Right forelimb (tissue), 1 donor: ENCODE measurements at regions not wholly inside any gene's neighbourhood (a gene's known extent, or its start where the extent isn't known, plus 50 kb on each side); places are given as distances from the start of the nearest gene placed in this dataset.
"Not testable (repeated sequence)": the region's sequence is repeated elsewhere in the genome, so short reads cannot be mapped to it uniquely, and the experiment has no call there.

Experiments used
- DNase-seq: peaks from one replicate; pipeline ENCODE4 v3.0.0-alpha.2; 2018

DNA sequence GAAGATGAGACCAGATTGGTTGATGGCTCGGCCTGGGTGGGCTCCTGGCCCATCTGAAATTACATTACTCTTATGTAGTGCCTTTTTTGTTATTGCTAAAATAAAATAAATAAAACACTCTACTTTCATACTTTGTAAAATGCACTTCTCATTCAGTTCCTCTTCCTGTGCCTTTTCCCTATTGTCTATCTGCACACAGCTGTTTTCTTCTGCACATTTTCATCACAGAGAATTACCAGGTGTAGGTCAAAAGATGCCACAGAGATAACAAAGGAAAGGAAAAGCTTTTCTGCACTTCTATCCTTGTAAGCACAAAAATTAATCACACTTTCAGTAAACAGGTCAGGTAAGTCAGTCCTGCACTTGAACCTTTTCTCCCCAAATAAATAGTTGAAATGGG is 265.1 kb downstream of the BTG1 start:
- no peak for DNase-seq

DNA sequence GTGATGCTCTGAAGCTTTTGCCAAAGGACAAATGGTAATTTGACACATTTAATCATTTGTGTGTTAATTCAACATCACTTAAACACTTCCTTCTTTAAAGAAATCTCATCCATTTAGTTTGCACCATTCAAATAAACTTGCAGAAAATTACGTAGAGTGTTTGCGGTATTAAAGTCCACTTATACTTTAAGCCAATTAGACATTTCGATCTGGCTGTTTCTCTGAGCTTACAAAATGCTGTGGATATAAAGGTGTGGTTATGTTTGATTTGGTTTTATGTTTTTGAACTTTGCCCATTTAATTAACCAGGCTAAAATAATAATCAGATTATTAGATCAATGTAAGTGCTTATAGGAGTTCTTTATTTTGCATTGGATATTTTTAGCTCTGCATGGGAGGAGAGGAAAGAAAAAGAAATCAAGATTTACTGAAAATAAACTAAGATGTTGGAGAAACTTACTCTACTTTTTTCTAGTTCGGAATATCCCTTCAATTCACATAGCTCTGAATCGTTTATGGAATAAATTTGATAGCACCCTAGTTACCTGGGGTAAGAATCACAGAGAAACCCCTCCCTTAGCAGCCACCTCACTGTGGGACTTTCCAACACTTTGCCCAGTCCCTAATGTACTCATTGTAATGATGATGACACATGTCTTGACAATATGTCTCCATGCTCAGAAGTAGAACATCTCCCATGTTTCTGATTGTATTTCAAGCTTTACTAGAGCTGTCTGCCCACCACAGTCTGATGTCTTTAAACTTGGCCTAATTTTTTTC is 268.0 kb downstream of the BTG1 start:
- no peak for DNase-seq

DNA sequence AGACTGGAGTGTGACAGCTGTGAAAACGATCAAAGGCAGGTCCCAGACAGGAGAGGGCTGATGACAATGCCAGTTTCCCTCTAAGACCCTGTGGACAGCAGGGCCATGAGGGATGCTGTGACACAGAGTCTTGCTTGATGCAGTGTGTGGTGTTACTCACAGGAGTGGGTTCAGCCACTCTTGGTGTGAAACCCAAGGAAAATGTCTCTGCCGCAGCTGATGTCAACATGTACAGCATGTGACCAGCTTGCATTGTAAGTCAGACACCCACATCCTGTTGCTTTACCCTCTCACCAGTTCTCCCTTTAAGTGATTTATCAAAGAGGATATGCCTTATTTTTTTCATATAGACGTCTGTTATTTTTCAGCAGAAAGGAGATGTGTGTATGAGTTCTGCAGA is 268.6 kb downstream of the BTG1 start:
- DNase-seq, result no peak

DNA sequence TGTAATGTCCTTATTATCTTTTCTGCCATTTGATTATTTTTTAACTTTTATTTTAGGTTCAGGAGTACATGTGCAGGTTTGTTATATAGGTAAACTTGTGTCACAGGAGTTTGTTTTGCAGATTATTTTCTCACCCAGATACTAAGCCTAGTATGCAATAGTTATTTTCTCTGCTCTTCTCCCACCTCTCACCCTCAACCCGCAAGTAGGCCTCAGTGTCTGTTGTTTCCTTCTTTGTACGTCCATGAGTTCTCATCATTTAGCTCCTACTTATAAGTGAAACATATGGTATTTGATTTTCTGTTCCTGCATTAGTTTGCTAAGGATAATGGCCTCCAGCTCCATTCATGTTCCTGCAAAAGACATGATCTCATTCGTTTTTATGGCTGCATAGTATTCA is 270.0 kb downstream of the BTG1 start:
- DNase-seq, result not testable (repeated sequence)

DNA sequence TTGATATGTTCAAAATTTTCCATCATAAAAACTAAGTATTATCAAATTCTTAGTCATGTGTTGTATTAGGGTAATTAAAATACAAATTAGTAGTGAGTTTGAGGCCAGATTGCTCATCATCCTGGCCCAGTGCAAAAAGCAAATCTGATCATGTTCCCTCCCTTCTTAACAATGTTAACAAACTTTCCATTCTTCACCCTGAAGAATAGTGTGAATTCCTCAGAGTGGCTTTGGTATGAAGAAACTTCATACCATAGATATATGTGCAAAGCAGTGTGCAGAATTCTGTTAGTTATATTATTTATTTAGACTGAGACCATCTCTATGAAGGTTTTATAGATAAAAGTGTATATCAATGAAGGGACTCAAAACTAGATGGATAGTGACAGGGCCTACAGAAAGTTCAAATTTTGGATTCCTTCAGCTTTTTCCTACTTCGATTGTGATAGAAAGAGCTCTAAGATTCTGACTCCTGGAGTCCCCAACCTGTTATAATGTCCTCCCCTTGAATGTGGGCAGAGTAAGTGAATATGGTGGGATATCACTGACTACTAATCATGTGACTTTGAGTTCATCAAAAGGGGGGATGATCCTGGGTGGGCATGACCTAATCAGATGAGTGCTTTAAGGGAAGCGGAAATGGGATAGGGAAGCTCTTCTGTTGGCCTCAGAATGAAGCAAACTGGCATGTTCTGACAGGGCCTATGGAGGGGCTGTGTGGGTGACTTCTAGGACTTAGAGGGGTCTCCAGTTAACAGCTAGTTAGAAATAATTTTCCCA is 271.4 kb downstream of the BTG1 start:
- no peak for DNase-seq

DNA sequence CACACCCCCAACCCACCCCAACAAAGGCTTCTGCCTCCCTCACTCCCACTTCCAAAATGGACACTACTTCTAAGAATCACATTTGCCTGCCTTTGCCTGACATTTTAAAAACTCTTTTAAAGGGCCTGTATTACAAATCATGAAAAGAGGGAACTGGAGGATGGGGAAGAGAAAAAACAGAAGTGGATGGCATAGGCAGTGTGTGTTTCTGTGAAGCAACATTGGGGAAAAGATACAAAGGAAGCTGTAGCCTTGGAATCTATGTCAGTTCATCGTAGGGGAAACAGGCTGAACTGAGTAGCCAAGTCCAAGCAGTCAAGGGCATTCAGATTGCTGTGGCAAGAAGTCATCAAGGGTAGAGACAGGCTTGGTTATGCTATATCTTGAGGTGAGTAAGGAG is 273.9 kb downstream of the BTG1 start:
- DNase-seq, result no peak

DNA sequence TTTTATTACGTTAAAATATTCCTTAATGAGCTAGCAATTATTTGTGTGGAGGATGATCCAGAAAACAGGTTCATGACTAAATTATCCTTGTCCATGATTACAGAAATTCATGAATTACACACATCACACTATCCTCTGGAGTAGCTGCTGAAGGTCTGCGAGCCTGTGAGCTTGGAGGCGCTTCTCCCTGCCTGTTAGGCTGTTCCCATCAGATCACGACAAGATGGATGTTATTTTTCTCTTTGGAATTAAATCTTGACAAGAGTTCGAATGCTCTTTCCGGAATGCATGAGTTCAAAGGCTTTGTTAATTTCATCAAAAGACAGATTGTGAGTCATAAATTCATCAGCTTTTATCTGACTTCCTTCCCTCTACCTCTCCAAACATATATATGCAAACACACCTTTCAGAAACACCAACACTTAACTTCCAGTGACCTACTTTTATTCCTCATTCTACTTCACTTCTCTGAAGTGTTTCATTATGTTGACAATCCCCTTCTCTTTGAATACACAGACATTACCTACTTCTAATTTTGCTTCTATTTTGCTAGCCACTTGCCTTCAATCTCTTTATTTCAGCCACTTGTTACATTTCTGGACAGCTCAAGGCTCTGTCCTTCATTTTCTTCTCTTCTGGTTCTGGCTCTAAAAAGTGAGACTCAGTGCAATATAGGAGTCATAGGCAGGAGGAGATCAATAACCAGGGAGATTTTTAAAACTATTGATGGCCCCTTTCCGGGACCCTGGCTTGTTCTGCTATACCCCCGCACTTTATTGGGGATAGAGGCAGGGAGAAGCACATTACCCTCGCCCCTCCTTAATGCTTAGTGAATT is 274.6 kb downstream of the BTG1 start:
- DNase-seq, result no peak

DNA sequence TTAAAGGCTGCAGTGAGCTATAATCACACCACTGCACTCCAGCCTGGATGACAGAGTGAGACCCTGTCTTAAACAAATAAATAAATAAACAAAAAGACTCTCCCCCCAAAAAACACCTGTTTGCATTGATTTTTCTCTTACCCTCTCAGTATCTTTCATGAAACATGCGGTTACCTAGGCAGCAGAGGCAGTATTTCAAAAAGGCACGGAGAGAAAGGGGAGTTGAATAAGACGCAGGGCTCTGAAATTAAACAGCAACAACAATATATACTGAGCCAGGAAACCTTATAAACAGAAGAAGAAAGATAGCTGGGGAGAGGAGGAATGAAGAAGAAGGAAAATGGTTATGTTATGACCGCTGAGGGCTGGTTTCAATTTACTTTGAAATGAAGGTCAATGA is 277.6 kb downstream of the BTG1 start:
- DNase-seq, result no peak

DNA sequence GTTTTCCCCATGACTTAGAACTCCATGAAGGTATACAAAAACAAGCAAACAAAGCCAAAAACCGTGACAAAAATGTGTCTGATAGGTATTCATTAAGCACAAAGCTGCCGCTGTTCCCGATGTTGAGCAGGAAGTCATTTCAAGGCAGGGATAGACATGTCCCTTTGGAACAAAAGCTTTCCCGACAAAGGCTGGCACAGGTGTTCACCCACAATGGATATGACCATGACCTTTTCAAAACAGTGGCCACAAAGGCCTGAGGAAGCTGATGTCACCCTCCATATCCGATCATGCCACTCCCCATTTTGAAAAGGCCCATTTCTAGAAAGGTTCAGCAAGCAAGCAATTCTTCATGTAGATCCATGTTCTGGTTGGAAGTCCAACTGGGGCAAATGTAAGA is 279.1 kb downstream of the BTG1 start:
- DNase-seq, result no peak

DNA sequence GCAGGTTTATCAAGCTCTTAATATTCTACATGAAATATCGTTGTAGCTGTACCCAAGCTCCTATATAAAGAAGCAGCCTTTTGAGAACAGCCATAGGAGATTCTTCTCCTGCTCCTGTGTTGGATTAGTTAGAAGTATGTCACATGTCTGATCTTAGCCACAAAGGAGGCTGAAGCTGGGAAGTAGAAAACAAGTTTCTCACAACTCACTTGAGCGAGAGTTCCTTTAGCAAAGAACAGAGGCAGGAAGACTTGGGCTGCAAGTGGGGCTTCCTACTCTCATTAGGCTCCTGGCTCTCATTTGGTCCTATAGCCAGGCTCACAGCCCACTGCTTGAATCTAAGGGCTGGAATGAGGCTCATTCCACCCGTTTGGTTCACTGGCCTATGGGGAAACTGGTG is 281.9 kb downstream of the BTG1 start:
- DNase-seq, result no peak

DNA sequence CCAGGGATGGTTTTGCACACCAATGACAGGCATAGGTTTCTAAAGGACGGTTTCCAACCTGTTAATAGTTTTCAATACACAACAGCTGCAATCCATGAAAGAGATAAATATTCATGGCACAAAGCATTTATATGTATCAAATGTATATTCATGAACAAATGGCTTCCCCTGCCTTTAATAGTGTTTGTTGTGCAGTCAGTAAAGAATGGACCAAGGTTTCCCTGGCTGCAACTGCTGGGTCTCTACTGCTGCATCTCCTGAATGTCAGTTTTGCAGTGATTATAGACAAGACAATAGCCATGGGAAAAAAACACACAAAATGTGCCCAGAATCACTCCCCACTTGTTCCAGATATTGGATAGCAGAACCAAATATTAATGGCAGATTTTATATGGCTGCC is 284.1 kb downstream of the BTG1 start:
- DNase-seq, result no peak

DNA sequence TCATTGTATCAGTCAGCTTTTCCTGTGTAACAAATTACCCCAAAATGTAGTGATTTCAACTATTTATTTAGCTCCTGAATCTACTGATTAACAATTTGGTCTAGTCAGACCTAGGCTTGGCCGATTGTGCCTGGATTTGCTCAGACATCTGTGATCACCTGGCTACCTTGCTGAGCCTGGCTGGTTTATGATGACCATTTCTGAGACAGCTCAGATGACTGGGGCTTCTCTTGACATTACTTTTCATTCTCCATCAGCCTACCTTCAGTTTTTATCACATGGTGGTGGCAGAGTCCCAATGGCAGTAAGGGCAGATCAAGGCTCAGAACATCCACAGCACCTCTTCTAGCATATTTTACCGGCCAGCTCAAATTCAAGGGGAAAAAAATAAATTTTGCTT is 286.3 kb downstream of the BTG1 start:
- DNase-seq, result no peak

DNA sequence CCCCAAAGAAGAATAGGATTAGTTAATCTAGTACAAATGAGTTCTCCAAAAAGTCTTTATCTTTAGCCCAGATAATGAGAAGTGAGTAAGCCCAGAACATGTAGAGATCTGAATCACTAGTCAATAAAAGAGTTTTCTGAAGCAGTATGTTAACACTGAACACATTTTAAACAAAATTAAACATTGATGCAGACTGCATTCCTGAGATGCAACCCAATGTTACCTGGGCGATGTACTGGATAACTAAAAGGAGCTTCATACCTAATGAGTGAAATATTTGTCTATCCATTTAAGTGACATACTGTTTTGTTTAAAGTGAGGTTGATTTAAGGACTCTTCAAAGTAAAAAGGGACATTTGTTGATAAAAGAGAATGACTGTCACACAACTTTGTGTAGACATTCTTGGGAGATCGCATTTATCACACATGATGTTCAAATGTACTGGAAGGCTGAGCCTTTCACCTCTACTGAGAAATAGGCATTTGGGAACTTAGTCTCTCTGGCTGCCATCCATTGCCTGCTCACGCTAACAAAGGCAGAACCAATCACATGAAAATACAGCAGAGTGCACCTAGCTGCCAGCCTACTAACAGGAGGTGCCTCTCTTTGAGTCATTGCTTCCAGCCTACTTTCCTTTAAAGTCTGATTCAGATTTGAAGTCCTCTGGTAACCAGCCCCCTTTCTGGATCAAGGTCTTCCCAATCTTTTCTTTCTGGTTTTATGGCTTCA is 287.7 kb downstream of the BTG1 start:
- DNase-seq, result no peak

DNA sequence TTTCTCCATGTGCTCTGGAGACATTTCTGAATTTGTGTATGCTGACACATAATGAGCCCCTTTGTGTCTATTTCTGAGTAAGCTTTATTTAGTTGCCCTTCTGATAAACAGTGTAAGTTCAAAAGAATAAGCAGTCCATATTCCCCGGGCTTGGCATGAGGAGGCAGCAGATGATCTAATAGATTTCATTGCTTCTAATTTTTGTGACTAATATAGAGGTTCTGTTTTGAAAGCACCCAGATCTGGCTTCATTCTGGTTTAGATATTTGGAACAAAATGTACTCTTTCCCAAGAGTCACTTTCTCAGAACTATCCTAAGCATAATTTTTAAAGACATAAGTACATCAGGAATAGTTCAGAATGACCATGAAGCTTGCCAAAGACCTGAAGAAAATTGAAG is 290.9 kb downstream of the BTG1 start:
- no peak for DNase-seq

DNA sequence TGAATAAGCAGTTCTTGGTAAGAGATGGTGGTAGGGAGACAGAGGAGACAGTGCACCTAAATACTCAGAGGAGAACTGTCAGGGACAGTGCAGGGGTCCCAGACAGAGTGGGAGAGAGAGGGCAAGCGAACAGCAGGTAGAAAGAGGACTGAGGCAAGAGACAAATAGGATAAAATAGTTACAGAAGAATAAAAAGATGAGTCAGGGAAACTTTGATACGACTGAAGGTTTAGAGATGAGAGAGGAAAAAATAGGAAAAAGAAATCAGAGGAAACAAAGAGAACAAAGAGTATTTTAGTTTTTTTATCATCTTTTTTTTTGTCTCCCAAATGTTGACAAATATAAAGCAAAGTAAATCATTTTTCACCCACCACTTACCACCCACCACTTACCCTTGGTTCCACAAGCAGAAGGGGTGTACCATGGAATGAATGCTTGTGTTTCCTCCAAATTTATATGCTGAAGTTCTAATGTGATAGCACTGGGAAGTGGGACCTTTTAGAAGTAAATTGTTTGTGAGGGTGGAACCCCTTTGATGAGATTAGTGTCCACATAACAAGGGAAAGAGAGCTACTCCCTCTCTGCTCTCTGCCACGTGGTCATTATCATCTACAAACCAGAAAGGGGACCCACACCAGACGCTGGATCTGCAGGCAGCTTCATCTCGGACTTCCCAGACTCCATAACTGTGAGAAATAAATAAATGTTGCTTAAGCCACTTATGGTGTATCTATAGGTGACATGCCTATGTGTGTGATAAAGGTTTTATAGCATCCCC is 292.1 kb downstream of the BTG1 start:
- no peak for DNase-seq

DNA sequence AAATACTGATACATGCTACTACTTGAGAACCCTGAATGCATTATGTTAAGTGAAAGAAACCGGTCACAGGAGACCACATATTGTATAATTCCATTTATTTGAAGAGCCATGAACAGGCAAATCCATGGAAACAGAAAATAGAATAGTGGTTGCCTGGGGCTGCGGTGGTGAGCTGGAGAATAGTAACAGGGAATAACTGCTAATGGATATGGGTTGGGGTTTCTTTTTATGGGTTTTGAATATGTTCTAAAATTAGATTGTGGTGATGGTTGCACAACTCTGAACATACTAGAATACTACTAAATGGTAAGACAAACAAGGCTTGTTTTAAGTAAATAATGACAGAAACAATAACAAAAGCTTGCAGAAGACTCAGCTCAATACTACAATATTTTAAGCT is 293.0 kb downstream of the BTG1 start:
- no peak for DNase-seq

DNA sequence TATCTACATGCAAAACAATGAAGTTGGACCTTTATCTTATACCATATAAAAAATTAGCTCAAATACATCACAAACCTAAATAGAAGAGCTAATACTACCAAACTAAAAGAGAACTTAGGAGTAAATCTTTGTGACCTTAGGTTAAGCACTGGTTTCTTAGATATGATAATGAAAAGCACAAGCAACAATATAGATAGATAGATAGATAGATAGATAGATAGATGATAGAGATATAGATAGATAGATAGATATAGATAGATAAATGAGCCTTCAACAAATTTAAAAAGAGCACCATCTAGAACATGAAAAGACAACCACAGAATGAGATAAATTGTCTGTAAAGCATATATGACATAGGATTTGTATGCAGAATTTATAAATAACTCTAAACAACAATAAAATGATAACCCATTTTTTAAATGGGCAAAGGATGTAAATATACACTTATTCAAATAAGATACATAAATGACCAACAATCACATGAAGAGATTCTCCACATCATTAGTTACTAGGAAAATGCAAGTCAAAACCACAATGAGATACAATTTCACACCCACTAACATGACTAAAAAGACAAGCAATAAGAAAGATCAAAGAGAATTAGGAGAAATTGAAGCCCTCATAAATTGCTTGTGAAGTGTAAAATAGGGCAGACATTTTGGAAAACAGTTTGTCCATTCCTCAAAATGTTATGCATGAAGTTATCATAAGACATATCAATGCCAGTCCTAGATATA is 293.7 kb downstream of the BTG1 start:
- DNase-seq, result no peak

DNA sequence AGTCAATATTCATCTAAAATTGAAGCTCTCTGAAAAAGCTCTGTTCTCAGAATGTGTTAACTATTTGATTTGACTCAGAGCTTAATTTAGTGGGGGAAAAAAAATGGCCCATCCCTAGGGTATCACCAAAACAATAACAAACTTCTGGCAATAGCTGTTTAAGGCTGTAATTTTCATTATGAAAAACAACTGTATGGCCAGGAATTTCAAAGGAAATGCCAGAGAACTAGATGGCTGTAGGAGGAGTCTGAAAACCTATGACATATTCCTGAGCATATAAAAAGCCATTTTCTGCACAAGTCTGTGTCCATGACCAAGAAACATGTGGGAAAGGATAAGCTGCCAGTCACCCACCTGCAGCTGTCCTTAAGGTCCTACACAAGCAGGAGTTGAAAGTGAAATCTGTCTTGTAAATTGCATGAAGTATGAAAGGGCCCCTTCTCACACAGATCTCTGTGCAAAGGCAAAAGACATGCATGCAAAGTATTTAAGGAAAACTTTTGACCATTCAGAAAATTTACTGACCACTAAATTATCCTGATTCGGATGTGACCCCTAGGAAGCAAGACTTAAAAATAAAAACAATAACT is 299.1 kb downstream of the BTG1 start:
- DNase-seq, result no peak

DNA sequence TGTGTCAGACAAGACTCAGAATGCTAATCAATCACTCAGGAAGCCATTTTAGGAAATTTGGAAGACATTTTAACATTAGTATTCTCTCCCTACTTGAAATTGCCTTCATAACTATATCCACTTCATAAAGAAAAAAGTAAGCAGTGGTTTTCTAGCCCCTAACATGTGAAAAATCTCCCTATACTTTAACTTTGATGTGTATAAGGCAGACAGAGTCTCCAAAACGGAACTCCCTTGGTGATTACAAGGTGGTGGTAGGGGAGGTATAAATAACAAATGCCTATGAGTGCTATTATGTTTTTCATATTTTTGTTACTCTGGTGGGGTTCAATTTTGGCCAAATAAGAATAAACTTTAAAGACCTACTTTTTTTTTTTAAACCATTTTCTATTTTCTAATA is 300.3 kb downstream of the BTG1 start:
- DNase-seq, result no peak

DNA sequence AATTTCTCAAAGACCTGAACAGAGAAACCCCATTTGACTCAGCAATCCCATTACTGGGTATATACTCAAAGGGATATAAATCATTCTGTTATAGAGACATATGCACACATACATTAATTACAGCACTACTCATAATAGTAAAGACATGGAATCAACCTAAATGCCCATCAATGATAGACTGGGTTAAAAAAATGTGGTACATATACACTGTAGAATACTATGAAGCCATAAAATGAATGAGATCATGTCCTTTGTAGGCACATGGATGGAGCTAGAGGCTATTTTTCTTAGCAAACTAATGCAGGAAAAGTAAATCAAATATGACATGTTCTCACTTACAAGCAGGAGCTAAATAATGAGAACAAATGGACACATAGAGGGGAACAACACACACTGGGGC is 303.8 kb downstream of the BTG1 start:
- no peak for DNase-seq

DNA sequence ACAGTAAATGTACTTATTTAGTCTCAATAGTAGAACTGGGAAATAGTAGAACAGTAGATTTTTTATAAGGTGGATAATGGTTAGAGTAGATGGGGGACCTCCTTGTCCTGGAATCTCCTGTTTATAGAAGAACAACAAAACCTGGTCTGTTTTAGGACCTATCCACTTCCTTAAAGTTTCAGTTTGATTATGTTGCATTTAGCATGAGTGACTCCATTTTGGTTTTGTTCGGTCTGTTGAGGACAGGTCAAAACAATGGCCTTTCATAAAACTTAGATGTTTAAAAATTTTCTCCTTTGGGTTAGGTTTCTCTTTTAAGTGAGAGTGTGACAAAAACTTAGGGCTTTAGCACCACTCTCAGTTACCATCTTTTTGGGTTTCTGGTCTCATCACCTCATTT is 308.9 kb downstream of the BTG1 start:
- DNase-seq, result no peak
